NCI-H1092 (cell line): ENCODE measurements at regions not wholly inside any gene's neighbourhood (a gene's known extent, or its start where the extent isn't known, plus 50 kb on each side); places are given as distances from the start of the nearest gene placed in this dataset.
"Not testable (repeated sequence)": the region's sequence is repeated elsewhere in the genome, so short reads cannot be mapped to it uniquely, and the experiment has no call there.

Experiments used
- DNase-seq: peaks from one replicate; lab custom pipeline; 2025; lab: John Stamatoyannopoulos, UW

DNA sequence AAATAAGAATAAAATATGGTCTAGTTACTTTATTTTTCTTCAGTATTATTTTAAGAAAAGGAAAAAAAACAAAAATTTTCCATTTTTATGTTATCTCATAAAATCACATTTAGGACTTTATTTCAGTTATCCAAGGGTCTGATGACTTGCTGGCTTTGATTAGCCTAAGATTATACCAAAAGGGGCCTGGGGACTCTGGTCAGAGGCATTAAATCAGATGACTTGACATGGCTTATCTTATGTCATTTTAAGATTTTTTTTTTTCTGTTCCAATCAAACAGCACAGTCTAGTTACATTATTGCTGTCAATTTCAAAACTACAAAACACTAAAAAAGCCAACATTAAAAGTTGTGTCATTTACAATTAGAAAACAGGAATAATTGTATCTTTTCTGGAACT, 725.4 kb upstream of the NR2F2 start:
- DNase-seq, result no peak

DNA sequence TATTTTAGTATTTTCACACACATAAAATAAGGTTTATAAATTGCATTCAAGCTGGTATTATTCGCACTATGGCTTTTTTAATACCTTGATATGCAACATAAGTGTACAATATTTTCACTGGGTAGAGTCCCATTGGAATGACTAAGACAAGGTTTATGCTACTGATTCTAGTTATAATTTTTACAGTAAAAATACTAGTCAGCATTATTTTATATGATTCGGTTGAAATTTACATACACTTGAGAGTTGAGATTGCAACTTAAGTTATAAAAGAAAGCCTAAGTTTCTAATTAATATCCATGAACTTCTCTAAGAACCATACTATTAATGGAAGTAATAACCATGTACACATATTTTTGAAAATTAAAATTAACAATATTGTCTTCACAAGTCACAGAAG, 723.9 kb upstream of the NR2F2 start:
- DNase-seq, result no peak

DNA sequence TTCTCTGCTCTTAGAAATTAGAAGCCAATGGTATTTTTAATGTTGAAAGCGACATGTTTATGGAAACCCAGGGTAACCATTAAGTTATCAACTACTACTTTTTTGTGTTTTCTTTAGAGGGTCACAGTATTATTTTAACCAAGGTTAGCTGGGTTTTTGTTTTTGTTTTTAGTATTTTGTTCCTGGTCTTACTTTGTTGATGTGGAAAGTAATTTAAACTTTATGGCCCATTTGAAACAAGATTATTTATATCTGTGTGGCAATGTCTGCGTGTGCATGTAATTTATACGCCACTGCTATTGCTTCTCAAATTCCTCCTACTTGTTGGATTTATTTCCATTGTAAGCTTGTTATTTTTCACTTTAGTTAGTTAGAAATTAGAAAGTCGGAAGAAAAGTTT, 722.1 kb upstream of the NR2F2 start:
- no peak for DNase-seq

DNA sequence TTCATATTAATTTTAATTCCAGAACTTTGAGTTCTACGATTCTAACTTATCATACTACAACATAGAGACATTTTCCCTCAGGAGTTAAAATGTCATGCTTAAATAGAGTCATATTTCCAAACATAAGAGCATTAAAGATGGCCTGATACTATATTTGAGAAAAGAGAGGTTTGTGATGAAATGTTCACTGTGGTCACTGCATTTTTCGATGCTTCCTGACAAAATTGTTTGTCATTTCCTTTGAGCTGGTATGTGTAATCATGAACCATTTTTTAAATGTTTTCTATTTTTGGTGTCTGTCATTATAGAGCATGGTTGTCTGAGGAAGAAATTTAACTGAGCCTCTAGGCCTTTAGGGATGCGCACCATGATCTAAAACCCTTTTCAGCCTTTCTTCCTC, 721.4 kb upstream of the NR2F2 start:
- no peak for DNase-seq

DNA sequence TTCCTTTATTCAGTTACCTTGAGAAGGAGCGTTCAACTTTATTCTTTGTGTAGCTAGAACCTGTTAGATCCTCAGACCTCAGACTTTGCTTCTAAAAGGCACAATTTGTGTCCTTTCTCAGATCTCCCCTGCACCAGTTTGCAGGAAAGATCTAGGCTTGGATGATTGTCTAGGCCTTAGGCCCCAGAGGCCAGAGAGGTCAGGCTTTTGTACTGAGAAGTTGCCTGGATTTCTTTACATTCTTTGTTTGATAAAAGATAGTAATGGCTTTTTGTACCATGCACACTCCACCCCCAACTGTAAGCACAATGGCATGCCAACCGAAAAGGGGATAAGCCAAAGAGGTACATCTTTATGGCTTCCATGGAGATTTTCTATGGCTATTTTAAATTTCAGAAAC, 719.6 kb upstream of the NR2F2 start:
- no peak for DNase-seq

DNA sequence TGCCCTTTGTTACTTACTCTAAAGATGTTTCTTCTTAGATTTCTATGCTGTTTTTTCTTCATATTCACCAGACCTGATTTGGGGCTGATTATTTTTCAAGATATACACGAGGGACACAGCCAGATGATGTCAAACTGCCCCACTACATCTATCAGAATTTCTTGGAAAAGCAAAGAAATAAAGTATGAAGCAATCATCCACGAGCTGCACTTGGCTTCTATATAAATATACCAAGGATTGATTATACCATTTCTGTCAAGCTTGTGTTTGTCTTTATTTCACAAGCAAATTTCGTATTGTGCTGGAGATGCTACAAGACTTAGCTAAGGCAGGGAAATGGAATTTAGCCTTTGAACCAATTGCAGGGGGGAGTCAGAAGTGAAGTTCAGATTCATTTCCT, 715.1 kb upstream of the NR2F2 start:
- no peak for DNase-seq

DNA sequence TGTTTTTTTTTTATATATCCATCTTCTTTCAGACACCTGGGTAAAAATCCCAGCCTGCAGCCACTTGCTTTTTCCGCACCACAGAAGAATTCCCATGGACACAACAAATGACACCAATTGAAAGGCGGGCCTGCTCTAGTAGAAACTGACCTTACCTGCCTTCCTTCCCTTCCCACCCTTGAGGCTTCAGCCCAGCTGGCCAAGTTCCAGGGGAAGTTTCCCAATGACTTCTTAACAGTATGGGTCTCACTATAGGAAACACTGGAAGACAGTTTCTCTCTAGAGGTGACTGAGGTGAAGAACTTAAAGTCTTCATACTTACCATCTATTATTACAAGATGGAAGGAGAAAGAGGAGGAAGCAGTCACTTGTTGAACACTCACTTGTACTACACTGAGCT, 714.2 kb upstream of the NR2F2 start:
- no peak for DNase-seq

DNA sequence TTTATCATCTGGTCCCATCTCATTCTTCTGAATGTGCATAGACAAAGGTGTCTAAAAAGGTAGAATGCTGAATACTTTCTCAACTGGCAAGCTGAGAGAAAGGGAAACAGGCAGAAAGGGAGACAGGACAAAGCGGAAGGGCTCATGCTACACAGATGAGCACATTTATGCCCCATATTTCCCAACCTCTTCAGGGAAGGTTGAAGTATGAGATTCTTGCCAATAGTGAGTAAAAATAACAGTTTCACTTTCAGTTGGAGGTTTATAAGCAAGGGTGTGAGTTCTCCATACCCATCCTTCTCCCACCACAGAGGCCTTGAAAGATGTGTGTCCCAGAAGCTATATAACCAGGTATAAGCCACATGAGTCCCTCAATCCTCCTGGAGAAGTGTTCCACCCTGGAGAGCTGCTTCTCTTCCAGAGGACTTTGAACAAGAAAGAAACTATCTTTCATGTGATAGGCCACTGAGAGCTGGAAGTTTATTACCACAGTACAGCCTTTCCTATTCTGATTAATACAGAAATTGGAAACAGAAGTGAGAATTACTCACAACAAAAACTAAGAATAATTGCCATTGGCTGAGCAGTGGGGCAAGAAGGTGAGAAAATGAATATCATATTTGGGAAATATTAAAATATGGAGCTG, 709.4 kb upstream of the NR2F2 start:
- no peak for DNase-seq

DNA sequence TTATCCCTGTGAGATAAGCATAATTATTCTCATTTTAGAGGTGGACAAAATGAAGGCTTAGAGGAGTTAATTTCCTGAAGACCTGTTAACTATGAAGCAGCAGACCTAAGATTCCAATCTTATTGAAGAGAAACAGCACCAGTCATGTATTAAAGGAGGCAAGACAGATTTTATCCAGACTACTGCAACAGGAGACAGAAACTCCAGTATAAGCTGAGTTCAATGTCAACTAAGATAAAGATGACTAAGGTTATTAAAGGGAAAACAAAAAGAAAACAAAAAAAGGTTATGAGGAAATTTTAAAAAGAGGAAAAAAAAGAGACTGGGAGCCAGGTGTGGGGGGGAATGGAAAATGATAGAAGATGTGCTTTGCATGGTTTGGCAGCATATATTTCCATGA, 707.7 kb upstream of the NR2F2 start:
- no peak for DNase-seq

DNA sequence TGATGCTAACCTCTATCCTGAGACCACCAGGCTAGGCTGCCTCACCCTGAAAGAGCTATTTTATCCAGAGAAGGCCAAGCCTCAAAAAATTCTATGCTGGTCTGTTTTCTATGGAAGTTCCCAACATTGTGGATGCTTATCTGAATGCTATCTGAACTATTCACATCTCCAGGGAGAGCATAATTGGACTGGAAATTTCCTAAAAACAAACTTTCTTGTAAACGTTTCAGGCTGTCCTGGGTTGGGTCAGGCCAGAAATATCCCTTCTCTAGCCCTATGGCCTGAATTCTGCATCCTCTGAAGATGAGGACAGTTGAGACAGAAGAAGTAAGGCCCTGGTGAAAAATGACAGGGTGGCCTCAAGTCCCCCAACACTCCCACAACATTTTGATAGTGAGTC, 706.4 kb upstream of the NR2F2 start:
- no peak for DNase-seq

DNA sequence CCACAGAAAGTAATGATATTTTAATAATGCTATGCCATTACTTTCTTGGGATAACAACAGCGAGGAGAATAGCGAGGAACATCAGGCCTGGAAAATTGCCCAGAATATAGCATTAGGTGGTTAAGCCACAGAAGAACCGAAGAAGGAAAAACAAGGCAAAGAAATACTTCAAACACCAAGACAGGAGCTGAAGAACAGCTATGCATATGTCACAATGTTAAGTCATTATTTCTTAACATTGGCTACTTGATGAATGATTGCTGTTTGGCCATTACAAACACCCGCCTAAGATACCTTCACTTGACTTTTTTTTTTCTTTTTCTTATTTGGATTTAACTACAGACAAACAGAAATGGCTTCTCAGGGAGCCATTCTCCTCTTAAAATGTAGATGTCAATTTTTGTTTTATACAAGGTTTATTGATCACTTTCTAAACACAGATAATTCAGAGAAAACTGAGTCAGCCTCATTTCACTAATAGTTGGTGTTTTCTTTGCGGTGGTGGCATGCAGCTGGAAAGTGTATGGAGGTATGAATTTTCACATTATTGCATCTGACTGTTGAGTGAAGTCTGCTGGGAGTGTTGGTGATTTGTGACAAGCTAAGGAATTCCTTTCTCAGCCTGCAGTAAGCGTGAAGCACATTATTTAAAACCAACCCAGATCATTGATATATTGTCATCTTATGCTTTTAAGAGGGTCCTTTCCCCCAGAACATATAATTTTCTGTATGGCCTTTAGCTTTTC, 705.7 kb upstream of the NR2F2 start:
- no peak for DNase-seq

DNA sequence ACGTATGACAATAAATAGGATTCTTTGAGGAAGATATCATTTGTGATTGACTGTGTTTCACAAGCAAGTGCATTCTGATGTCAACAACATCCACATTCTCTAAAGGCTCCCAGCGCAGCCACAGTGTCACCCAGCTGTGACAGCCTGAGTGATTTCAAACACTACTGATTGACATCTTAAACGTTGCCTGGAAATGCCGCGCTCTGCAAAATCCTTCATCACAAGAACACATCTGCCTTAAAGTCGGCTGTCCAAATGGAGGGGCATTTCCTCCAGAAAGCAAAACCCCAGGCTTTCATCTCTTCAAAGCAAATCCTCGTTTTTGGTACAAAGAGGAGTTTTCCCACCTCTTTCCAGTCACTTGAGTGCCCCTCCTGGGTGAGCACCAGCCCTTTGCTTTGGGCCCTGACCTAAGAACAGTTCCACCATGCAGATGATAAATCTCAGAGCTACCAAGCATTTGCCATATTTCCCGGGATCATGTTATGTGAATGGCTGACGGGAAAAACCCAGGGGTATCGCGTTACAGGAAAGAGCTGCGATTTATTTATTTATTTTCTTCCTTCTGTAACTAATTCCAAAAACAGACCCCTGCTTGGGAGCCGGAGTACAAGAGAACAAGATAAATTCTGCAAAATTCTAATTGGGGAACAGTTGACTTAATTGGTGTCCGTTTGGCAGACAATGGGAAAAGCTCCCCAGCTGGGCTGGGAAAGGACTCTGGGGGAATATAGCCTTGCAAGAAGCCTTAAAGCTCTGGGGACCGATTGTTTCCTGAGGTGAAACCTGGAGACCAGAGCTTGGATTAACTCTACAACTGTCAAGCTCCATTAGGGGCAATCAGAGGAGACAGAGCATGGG, 703.8 kb upstream of the NR2F2 start:
- DNase-seq, result no peak

DNA sequence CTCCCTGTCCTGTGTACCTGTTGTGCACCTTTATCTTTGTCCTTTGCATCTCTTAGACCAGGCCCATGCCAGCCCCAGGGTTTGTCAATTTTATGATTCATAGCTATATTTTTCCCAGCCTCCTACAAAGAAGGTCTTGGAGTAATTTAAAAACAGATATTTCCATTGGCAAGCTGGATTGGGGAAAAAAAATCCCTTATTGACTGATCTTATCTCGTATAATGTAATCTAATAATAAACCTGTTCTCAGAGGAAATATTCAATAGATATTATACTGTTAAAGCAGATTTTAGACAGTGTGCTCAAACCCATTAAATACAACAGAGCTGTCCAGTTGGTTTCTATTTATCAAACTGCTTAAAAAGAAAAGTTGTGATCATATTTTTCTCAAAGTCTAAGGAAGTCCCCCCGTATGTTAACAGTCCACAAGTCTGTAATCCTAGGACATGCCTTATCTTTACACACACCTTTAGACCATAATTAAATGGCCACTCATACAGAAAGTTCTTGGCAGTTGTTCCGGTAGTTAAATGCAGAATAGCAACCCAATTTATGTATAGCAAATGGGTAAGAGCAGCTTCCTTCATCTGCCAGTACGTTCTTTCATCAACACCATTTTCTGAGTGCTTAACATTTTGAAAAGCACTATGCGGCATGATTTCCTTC, 700.9 kb upstream of the NR2F2 start:
- no peak for DNase-seq

DNA sequence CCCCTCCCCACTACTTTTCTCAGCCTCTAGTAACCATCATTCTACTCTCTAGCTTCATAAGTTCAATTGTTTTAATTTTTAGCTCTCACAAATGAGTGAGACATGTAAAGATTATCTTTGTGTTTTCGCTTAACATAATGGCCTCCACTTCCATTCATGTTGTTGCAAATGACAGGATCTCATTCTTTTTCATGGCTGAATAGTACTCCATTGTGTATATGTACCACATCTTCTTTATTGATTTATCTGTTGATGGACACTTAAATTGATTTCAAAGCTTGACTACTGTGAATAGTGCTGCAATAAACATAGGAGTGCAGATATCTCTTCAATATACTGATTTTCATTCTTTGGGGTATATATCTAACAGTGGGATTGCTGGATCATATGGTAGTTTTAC, 699.8 kb upstream of the NR2F2 start:
- no peak for DNase-seq

DNA sequence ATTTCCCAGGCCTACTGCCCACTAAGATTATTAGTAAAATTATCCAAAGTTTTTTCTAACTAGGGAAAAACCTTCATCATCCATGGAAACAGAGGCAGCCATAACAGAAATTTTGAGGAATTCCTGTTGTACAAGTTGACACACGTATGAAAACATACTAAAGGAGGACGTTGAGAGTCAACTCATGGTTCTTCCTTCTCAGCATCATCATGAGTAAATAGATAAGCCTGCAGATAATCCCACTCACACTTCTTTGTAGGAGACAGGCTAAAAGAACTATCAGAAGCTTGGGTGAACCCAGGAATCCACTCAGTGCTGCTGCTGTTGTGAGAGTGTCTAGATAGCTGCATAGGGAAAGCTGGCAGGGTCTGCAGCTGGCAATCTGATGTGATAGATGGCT, 694.8 kb upstream of the NR2F2 start:
- DNase-seq, result no peak

DNA sequence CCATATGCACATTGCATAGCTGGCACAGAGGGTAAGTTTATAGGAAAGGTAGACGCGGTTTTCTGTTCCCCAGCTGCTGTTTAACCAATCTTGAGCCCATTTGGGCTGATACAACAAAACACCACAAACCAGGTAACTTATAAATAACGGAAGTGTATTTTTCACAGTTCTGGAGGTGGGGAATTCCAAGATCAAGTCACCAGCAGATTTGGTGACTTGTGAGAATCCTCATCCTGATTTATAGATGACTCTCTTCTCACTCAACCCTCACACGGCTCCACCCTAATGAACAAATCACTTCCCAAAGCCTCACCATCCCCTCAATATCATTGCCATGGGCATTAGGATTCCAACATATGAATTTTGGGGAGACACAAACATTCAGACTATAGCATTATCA, 694.4 kb upstream of the NR2F2 start:
- DNase-seq, result no peak

DNA sequence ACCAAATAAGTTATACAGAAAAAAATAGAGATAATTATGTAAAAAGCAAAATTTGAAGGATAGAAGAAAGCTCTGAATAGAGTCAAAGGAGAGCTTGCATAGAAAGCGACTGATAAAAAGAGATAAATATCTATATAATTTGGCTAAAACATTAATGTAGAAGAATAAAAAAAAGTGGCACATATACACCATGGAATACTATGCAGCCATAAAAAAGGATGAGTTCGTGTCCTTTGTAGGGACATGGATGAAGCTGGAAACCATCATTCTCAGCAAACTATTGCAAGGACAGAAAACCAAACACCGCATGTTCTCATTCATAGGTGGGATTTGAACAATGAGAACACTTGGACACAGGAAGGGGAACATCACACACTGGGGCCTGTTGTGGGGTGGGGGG, 693.3 kb upstream of the NR2F2 start:
- not testable (repeated sequence) for DNase-seq

DNA sequence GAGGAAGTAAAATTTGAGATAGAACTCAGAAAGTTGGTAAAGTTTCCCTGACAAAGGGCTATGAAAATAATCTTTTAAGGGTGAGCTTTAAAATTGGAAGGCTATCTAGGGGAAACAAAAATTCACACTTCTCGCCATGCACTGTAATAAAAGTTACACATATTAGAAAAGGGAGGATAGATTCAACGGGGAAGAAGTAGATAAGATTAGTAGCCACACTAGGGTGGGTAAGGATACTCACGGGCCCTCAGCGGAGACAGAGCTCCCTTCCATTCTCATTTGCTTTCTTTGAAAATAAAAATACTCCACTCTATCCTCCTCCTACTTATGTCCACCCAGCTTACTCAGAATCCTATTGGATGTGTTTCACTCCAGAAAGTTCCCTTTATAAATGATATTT, 691.3 kb upstream of the NR2F2 start:
- no peak for DNase-seq

DNA sequence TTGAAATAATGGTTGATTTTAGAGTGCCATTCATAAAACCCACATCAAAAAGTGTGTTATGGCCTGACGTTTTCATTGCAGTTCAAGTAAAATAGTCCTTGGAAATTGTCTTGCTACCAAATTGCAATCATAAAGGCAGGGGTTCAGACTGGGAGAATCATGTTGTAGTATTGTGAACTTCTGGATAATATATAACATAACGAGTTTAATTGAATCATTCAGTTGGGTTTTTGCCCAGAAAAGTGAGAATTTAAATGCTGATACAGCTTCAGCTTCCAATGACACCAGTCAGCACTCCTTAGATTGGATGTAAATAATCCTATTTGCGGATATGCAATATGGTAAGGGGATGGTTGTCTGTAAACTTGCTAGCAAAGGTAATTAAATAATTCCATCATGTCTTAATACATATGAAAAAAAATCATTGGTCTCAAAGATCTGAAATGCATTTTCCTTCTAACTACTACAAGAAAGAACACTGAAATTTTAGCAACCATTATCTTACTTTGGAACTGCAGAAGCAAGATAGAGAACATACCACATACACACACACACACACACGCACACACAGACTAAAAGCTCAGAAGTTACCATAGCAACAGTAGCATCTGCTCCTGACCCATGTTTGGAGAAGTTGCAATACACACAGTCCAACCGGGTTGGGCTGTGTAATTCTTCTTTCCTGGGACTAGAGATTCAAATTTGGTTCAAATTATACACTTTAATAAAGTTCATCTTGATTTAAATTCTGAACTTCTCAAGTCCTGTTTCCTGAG, 686.2 kb upstream of the NR2F2 start:
- DNase-seq, result no peak

DNA sequence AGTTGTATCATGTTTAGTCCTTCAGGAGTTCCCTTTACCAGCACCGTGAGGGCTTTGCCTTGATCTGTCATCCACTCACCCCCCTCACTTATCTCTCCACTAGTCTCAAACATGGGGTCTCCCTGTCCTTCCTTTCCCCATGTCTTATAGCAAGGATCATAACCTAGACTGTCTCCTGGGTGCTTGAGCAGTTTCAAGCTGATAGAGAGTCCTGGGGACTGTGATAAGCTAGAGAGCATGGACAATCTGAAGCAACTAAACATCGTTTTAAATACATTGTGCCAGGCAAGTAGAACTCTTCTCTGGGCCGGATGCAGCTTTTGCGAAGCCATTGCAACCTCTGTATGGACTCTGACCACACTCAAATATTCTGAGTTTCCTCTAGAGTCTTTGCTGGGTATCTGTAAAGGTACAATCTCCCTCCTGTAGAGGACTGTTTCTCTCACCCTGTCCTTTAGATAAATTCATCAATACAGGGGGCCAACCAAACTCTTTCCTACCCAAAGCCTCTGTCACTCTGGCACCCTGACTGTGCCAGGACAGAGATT, 684.6 kb upstream of the NR2F2 start:
- DNase-seq, result no peak

DNA sequence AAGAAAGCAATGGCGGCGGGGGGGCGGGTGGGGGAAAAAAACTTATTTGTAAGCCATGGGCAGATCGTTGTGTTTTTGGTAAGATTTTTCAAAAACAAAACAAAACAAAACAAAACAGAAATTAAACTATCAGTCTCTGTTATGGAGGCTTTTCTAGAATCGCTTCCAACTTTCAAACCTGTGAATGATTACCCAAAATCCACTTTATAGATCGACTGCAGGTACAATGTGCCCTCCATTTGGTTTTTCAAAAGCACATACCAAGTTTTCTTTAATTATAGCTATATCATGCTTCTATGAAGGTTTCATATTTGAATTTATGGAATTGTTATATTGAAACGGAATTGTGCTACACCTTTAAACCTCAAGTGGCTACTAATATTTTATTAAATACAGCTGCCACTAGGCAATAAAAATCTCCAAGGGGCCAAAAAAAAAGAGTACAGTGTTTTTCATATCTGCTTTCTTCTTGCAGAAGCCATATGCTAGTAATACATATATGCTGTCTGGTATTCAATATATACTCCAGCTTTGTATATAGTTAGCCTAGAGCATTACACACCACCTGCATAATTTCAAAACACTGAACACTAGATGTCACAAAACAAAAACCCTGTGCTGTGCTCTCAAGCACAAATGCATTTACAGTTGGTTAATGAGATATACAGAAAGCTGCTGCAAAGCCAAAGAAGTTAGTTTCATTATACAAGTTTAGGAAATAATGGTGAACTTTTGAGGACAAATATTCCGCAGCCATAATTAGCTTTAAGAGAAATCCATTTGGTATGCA, 683.8 kb upstream of the NR2F2 start:
- no peak for DNase-seq
